SK-N-SH (cell line): ENCODE measurements at regions not wholly inside any gene's neighbourhood (a gene's known extent, or its start where the extent isn't known, plus 50 kb on each side); places are given as distances from the start of the nearest gene placed in this dataset.

Source experiments
- CTCF ChIA-PET: fragments of 300-600, 350-600 bp; formaldehyde crosslinking; extraction: SDS; loops from one replicate; lab custom pipeline; 2021; lab: Yijun Ruan, JAX
- POLR2A ChIA-PET: fragments of 350-600 bp; sonication (Branson Sonifier 250); formaldehyde crosslinking; extraction: SDS; loops from one replicate; lab custom pipeline; 2020; ENCODE audit warnings: antibody characterized with exemption, inconsistent platforms; lab: Yijun Ruan, JAX
- DNase-seq: peaks from one replicate; pipeline ENCODE4 v3.0.0; 2012
- H2AFZ ChIP-seq: fragments of 200-600 bp; sonication (generic); 2 replicates; pipeline ENCODE4 v1.8.1; 2016; ENCODE audit warnings: antibody characterized with exemption, mild to moderate bottlenecking, low read depth
- H3F3A ChIP-seq: fragments of 200-600 bp; sonication (generic); replicated peaks from 2 replicates; pipeline ENCODE3; 2016; ENCODE audit warnings: antibody characterized with exemption, mild to moderate bottlenecking; ENCODE audit not compliant: insufficient read depth
- H3K27ac ChIP-seq, 2 experiments: fragments of 200-500 bp in 1 of 2; fragments of 200-600 bp in 1 of 2; sonication (Bioruptor generic) in 1 of 2; sonication (generic), shearing (Covaris generic) in 1 of 2; 2 replicates each; pipeline versions ENCODE4 v1.5.1 to v1.6.1; 2014 to 2016; ENCODE audit warnings: low read depth in 2 of 2, inconsistent platforms in 1 of 2, low read length in 1 of 2, mild to moderate bottlenecking in 1 of 2, mixed read lengths in 1 of 2
- H3K27me3 ChIP-seq: fragments of 200-600 bp; sonication (generic), shearing (Covaris generic); 2 replicates; pipeline ENCODE4 v1.6.1; 2016; ENCODE audit warnings: mixed run types; ENCODE audit not compliant: insufficient read depth
- H3K36me3 ChIP-seq, 2 experiments: fragments of 200-500 bp in 1 of 2; fragments of 200-600 bp in 1 of 2; sonication (Bioruptor generic) in 1 of 2; sonication (generic) in 1 of 2; replicated peaks in 1 of 2; 2 replicates each; pipeline versions ENCODE3 to v1.5.1; 2014 to 2016; ENCODE audit warnings: low read length in 1 of 2, mild to moderate bottlenecking in 1 of 2; ENCODE audit not compliant: insufficient read depth in 2 of 2, control insufficient read depth in 1 of 2
- H3K4me1 ChIP-seq, 2 experiments: fragments of 200-500 bp in 1 of 2; fragments of 200-600 bp in 1 of 2; sonication (Bioruptor generic) in 1 of 2; sonication (generic), shearing (Covaris generic) in 1 of 2; 2 replicates each; pipeline versions ENCODE4 v1.5.1 to v1.6.1; 2014 to 2016; ENCODE audit warnings: low read depth in 1 of 2, low read length in 1 of 2, mixed run types in 1 of 2; ENCODE audit not compliant: insufficient read depth in 2 of 2, control insufficient read depth in 1 of 2
- H3K4me2 ChIP-seq: fragments of 200-600 bp; sonication (generic), shearing (Covaris generic); 2 replicates; pipeline ENCODE4 v1.6.1; 2017; ENCODE audit warnings: mixed run types
- H3K4me3 ChIP-seq, 2 experiments: fragments of 200-500 bp in 1 of 2; fragments of 200-600 bp in 1 of 2; sonication (Bioruptor generic) in 1 of 2; sonication (generic), shearing (Covaris generic) in 1 of 2; 2 replicates each; pipeline versions ENCODE4 v1.5.1 to v1.8.1; 2014 to 2016; ENCODE audit warnings: low read depth in 2 of 2, inconsistent platforms in 1 of 2, low read length in 1 of 2, mild to moderate bottlenecking in 1 of 2, mixed read lengths in 1 of 2, moderate library complexity in 1 of 2
- H3K79me2 ChIP-seq: fragments of 200-600 bp; sonication (generic); 2 replicates; pipeline ENCODE4 v1.8.1; 2017; ENCODE audit warnings: mild to moderate bottlenecking; ENCODE audit not compliant: insufficient read depth
- H3K9ac ChIP-seq: fragments of 200-600 bp; sonication (generic); 2 replicates; pipeline ENCODE4 v1.6.1; 2017; ENCODE audit warnings: mixed run types
- H3K9me2 ChIP-seq: fragments of 200-600 bp; sonication (generic); 2 replicates; pipeline ENCODE4 v1.6.1; 2017; ENCODE audit warnings: mixed run types
- H3K9me3 ChIP-seq: fragments of 200-600 bp; sonication (generic); 2 replicates; pipeline ENCODE4 v1.6.1; 2017; ENCODE audit warnings: mixed run types, mild to moderate bottlenecking, moderate library complexity
- H4K20me1 ChIP-seq: fragments of 200-600 bp; sonication (generic); 2 replicates; pipeline ENCODE4 v1.6.1; 2017; ENCODE audit warnings: mild to moderate bottlenecking, mixed run types; ENCODE audit not compliant: insufficient read depth
- CHD2 ChIP-seq: fragments of 150-350 bp; IDR thresholded peaks from 2 replicates; pipeline ENCODE4 v1.6.1; 2018; ENCODE audit warnings: low read length; ENCODE audit not compliant: partially characterized antibody
- EP300 ChIP-seq, 2 experiments: IDR thresholded peaks; 2 replicates each; pipeline versions ENCODE4 v1.4.0 to v1.6.1; 2012; ENCODE audit warnings: borderline replicate concordance in 1 of 2, low read depth in 1 of 2, low read length in 1 of 2
- FOSL2 ChIP-seq: IDR thresholded peaks from 2 replicates; pipeline ENCODE4 v1.4.0; 2012; ENCODE audit warnings: low read depth, mild to moderate bottlenecking, moderate library complexity, borderline replicate concordance
- GABPA ChIP-seq: IDR thresholded peaks from 2 replicates; pipeline ENCODE4 v1.4.0; 2012; ENCODE audit warnings: low read depth, mild to moderate bottlenecking
- GATA2 ChIP-seq: sonication (generic); formaldehyde crosslinking; IDR thresholded peaks from 2 replicates; pipeline ENCODE4 v1.5.0; 2020; ENCODE audit warnings: mild to moderate bottlenecking, missing genetic modification reagents
- IRF3 ChIP-seq: fragments of 150-350 bp; IDR thresholded peaks from 2 replicates; pipeline ENCODE4 v1.6.1; 2016; ENCODE audit warnings: mild to moderate bottlenecking, low read depth, low read length
- MAX ChIP-seq: IDR thresholded peaks from 2 replicates; pipeline ENCODE4 v1.4.0; 2012; ENCODE audit warnings: low read depth
- MEF2A ChIP-seq: IDR thresholded peaks from 2 replicates; pipeline ENCODE4 v1.4.0; 2012; ENCODE audit warnings: low read depth, borderline replicate concordance
- NFIC ChIP-seq: IDR thresholded peaks from 2 replicates; pipeline ENCODE4 v1.4.0; 2012; ENCODE audit warnings: borderline replicate concordance
- NRF1 ChIP-seq: IDR thresholded peaks from 2 replicates; pipeline ENCODE4 v1.6.1; 2012; ENCODE audit warnings: low read depth, mild to moderate bottlenecking, low read length
- PBX3 ChIP-seq: IDR thresholded peaks from 2 replicates; pipeline ENCODE4; 2012
- RAD21 ChIP-seq: IDR thresholded peaks from 2 replicates; pipeline ENCODE4 v1.6.1; 2012; ENCODE audit warnings: mild to moderate bottlenecking, low read length
- REST ChIP-seq: IDR thresholded peaks from 2 replicates; pipeline ENCODE4 v1.6.1; 2012; ENCODE audit warnings: mild to moderate bottlenecking, low read depth, low read length, moderate library complexity
- TAF1 ChIP-seq: IDR thresholded peaks from 2 replicates; pipeline ENCODE4 v1.6.1; 2012; ENCODE audit warnings: low read depth, mild to moderate bottlenecking, low read length, moderate library complexity, borderline replicate concordance
- TEAD4 ChIP-seq: IDR thresholded peaks from 2 replicates; pipeline ENCODE4 v1.4.0; 2012; ENCODE audit warnings: mild to moderate bottlenecking, borderline replicate concordance; ENCODE audit not compliant: insufficient read depth
- USF1 ChIP-seq: IDR thresholded peaks from 2 replicates; pipeline ENCODE4 v1.4.0; 2012; ENCODE audit warnings: low read depth, borderline replicate concordance
- USF2 ChIP-seq: fragments of 150-350 bp; IDR thresholded peaks from 2 replicates; pipeline ENCODE4 v1.6.1; 2017; ENCODE audit warnings: antibody characterized with exemption, low read length, low read depth, borderline replicate concordance
- YY1 ChIP-seq: IDR thresholded peaks from 2 replicates; pipeline ENCODE4 v1.4.0; 2012; ENCODE audit warnings: low read depth, mild to moderate bottlenecking
- WGBS: methylation state at CpG from one replicate; pipeline ENCODE4 v1.1.6; 2017; ENCODE audit warnings: low lambda C conversion rate; 5-methylcytosine and 5-hydroxymethylcytosine counted together

- H3F3A ChIP-seq = no peaks in the 10 kb centered on the region
- no peaks in the 10 kb centered on the region for H3K27me3 ChIP-seq
- H4K20me1 ChIP-seq = no peaks in the 10 kb centered on the region
- CTCF ChIA-PET = no interaction called here
- WGBS = 18% methylated on average over 2 of the region's 2 CpGs
- H3K9me3 ChIP-seq = no peaks in the 10 kb centered on the region
- H3K9ac ChIP-seq = no peak overlapping the region
- peaks cover 6 to 7% of the 10 kb centered on the region in 2 experiments; a peak in 3 of 4 replicates for H3K4me1 ChIP-seq
- no peak overlapping the region for H3K4me3 ChIP-seq
- no peak overlapping the region for H3K4me2 ChIP-seq
- H3K36me3 ChIP-seq = no peaks in the 10 kb centered on the region
- TF ChIP-seq USF1 (no peak), GATA2 (CRISPR knock-in tag) (peak; percentile 41), MEF2A (no peak), EP300 (IDR thresholded peaks at IDR 0.05; ENCODE audit: borderline replicate concordance in 1 of 2, low read depth in 1 of 2, low read length in 1 of 2) (0 out of 4 replicates have a peak, but pooled peaks of 1 of the 2 experiments have one; percentile 19)
- H3K79me2 ChIP-seq = no peaks in the 10 kb centered on the region
- no peak for DNase-seq
- H2AFZ ChIP-seq = no peak overlapping the region
- H3K9me2 ChIP-seq = no peaks in the 10 kb centered on the region
- no peak overlapping the region for H3K27ac ChIP-seq
- POLR2A ChIA-PET = no interaction called here
Observed at GRCh38 chr2:204486805-204487204, 58.5 kb upstream of the PARD3B start.

GRCh38 chr2:204487447-204488229 is 57.6 kb upstream of the PARD3B start:
- no peaks in the 10 kb centered on the region for H4K20me1 ChIP-seq
- no peak overlapping the region for H3K9ac ChIP-seq
- WGBS = 77% methylated on average over 6 of the region's 6 CpGs
- no peaks in the 10 kb centered on the region for H3K27me3 ChIP-seq
- H3F3A ChIP-seq = no peaks in the 10 kb centered on the region
- H3K27ac ChIP-seq = no peak overlapping the region
- H3K36me3 ChIP-seq = no peaks in the 10 kb centered on the region
- POLR2A ChIA-PET = no interaction called here
- no peak overlapping the region for H3K4me2 ChIP-seq
- H3K9me3 ChIP-seq = no peaks in the 10 kb centered on the region
- no peaks in the 10 kb centered on the region for H3K9me2 ChIP-seq
- peaks cover 6 to 7% of the 10 kb centered on the region in 2 experiments; a peak in 3 of 4 replicates for H3K4me1 ChIP-seq
- CTCF ChIA-PET = interaction anchor here (0.8 to 1.0 kb wide), 2 partner anchors 109 to 577 kb away, joined by 3 read pairs; no protein-coding TSS in a partner anchor
- H3K4me3 ChIP-seq = no peak overlapping the region
- no peak overlapping the region for H2AFZ ChIP-seq
- H3K79me2 ChIP-seq = no peaks in the 10 kb centered on the region
- DNase-seq = no peak
- TF ChIP-seq NRF1 (no peak), NFIC (no peak), YY1 (no peak), TEAD4 (no peak), TAF1 (no peak), MAX (no peak), RAD21 (no peak), USF2 (no peak), MEF2A (no peak), REST (no peak), FOSL2 (no peak), GABPA (no peak), GATA2 (CRISPR knock-in tag) (no peak), EP300 (IDR thresholded peaks at IDR 0.05; ENCODE audit: borderline replicate concordance in 1 of 2, low read depth in 1 of 2, low read length in 1 of 2) (no peak), IRF3 (no peak), PBX3 (no peak), CHD2 (no peak)
